HG03520 (cell line): ENCODE measurements at regions not wholly inside any gene's neighbourhood (a gene's known extent, or its start where the extent isn't known, plus 50 kb on each side); places are given as distances from the start of the nearest gene placed in this dataset.

Source experiments
- ATAC-seq: cut with Tn5 transposase; IDR thresholded peaks from one replicate; pipeline ENCODE4 v1.9.1; 2021; ENCODE audit warnings: mild to moderate bottlenecking, moderate library complexity; ENCODE audit not compliant: unreplicated experiment

GRCh38 chr12:46908936-46909635 is 83.3 kb upstream of the SLC38A4 start:
- no peak for ATAC-seq

DNA sequence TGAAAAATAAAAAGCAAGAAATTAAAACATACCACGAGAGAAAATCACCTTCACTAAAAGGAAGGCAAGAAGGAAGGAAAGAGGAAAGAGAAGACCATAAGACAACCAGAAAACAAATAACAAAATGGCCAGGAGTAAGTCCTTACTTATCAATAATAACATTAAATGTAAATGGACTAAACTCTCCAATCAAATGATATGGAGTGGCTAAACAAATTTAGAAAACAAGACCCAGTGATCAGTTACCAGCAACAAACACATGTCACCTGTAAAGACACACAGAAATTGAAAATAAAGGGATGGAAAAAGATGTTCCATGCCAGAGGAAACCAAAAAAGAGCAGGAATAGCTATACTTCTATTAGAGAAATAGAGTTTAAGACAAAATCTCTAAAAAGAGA is 85.0 kb upstream of the SLC38A4 start:
- ATAC-seq: no peak

- no peak for ATAC-seq
These were observed 88.5 kb upstream of the SLC38A4 start for GRCh38 chr12:46914336-46914735.

- no peak for ATAC-seq
These were observed 89.3 kb upstream of the SLC38A4 start for GRCh38 chr12:46915082-46915481.

- no peak for ATAC-seq
These were observed 90.0 kb upstream of the SLC38A4 start for GRCh38 chr12:46915836-46916235.

DNA sequence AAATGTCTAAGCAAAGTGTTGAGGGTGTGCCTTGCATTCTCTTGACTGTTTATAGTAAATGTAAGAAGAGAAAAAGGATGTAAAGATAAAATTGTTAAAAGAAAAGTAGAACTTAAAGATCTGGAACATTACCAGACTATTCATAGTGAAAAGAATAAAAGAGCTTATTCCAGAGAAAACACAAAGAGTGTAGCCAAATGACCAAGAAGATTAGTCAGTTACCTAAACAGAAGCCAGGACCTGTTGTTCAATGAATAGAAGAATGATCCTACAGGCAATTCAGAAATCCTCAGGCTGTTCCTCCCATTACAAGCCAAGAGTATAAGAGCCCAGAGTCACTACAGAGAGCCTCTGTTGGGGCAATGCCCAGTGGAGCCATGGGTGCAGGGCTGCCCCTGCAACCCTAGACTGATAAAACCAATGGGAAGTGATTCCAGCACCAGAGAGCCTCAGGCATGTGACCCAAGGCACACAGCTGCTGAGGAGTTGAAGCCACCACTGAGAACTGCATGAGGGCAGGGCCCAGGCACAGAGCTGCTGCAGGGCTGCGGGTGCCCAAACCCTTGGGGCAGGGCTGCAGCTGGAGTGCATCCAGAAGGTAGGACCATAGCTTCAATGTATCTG is 91.1 kb upstream of the SLC38A4 start:
- no peak for ATAC-seq

DNA sequence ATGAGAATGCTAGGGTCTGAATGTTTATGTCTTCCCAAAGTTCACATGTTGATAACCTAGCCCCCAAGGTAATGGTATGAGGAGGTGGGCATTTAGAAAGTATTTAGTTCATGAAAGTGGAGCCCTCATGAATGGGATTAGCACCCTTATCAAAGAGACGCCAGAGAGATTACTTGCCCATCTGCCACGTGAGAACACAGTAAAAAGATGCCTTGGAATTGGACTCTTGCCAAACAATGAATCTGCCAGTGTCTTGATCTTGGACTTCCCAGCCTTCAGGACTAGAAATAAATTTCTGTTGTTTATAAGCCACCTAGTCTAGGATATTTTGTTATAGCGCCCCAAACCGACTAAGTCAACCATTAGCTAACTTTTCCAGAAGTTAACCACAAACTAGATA is 92.0 kb upstream of the SLC38A4 start:
- no peak for ATAC-seq

DNA sequence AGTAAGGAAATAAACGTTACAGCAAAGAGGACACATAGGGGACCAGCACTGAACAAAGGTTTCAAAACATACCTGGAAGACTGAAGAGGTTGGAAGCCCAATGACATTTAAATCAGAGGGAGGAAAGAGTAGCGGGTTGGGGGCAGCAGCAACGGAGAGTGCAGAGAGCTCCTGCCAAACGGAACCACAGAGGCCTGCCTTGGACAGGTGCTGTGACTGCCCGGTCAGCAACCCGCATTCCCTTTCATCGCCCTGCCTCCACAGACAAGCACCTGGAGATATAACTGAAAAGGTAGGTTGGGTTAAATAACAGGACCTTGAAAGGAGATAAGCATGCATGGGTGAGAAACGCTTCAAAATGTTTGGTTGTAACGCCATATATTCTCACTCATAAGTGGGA is 92.8 kb upstream of the SLC38A4 start:
- no peak for ATAC-seq

DNA sequence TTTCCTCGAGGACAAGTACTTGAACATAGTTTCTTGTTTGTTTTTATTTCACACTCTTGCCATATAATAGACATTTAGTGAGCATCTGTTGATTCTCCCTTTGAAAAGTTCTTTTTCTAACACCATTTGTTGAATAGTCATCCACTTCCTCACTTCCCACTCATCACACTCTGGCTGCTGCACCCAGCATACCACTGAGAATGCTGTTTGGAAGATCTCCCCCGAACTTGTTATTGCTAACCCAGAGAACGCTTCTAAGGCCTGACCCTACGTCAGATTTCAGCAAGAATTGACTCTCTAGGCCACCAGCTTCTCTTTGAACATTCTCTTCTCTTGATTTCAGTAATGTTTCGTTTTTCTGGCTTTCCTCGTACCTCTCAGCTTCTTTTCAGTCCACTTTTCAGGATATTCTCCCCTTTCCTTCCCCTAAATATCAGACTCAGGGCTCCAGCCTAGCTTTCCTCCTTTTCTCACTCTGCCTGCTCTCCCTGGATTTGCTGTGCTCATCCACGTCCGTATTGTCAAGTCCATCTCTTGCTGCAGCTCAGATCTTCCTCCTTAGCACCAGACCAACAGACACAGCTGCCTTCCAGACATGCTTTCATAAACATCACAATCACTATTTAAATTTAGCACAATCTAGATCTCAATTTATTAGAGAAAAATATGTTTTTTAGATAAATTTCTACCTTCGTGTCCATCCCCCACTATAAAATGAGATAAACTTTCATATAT is 94.0 kb upstream of the SLC38A4 start:
- no peak for ATAC-seq

- ATAC-seq: no peak
These were observed 94.7 kb upstream of the SLC38A4 start for GRCh38 chr12:46920499-46920898.

GRCh38 chr12:46921048-46921763 is 95.4 kb upstream of the SLC38A4 start:
- no peak for ATAC-seq

DNA sequence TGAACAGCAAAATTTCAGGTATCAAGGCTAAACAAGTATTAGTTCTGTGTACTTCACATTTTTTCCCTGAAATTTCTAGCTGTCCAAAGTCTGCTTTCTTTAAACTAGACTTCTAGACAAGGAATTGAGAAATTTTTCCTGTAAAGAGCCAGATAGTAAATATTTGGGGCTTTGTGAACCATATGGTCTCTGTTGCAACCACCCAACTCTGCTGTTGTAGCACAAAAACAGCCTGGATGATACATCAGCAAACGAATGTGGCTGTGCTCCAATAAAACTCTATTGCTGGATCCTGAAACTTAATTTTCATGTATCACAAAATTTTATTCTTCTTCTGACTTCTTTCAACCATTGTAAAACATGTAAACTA is 96.0 kb upstream of the SLC38A4 start:
- ATAC-seq: no peak

DNA sequence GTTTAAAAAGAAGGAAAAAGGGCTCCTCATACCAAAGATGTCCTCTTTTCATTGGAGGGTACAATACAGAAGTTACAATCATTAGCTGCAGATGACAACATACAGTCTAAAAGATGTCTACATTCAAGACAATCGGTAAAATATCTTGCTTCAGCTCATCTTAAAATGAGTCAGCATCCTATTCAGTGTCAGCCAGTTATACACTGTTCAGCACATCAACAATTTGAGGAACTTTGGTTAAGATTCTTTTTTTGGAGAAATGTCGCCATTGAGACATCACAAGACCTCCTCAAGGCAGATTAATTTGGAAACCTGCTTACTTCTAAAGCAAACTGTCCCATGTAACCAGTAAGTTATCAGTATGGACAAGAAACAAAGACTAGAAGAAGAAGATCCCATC is 100.7 kb upstream of the SLC38A4 start:
- no peak for ATAC-seq

DNA sequence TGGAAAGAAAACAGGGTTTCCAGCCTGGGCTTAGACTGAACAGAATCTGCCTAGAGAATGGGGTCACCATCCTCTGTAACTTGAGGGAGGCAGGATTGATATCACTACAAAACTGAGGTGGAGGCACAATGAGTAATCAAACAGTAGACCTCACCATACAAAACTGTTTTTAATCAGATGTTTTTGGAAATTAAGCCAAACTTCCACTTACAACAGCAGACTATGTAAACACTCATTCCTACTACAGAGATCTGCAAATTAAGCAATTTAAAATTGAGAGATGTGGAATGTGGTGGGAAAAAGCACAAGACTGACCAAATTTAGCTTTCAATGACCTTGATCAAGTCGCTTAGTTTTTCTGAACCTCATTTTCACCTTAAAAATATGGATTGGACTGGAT is 104.3 kb upstream of the SLC38A4 start:
- ATAC-seq: no peak

DNA sequence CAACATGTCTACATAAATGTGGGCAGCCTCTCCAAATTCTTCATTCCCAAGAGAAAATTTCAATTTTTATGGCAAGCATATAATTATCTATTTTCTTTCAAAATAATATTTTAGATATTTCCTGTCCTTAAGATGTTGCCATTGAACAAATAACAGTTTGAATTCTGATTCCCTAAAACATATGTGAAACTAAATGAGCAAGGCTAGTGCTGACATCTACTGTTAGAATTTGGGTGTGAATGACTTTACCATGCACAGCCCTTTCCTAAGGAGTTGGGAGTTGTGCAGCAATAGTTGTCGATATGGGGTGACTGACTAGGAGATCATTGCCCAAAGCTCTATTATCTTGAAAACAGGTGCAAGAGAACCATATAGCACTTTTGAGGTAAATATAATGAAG is 108.2 kb upstream of the SLC38A4 start:
- ATAC-seq: no peak

- ATAC-seq: no peak
These were observed 108.7 kb upstream of the SLC38A4 start for GRCh38 chr12:46934374-46935111.

GRCh38 chr12:46935271-46935847 is 109.6 kb upstream of the SLC38A4 start:
- ATAC-seq: no peak

- no peak for ATAC-seq
These were observed 110.2 kb upstream of the SLC38A4 start for GRCh38 chr12:46936042-46936441.

GRCh38 chr12:46938071-46938678 is 112.4 kb upstream of the SLC38A4 start:
- ATAC-seq: no peak

GRCh38 chr12:46941981-46942380 is 116.2 kb upstream of the SLC38A4 start:
- no peak for ATAC-seq
